ENCODE measurements at regions not wholly inside any gene's neighbourhood (a gene's known extent, or its start where the extent isn't known, plus 50 kb on each side); places are given as distances from the start of the nearest gene placed in this dataset.

DNA sequence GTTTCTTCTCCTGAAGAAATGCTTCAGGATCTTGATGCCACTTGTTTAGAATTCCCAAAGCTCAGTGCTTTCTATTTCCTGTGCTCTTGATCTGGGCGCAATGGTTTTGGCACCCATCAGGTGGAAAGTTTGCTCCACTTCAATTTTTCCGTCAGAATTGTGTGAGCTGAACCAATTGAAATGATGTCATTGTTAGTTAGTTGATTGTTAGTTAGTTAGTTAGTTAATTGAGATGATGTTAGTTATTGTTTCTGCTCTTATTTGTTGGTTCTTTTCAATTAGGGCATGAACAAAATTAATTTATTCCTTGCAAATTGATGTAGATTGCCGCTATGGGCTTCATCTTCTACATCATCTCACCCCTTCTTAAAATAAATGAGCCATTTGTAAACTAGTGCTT is 252.6 kb downstream of the BAMBI start:
- no peak for DNase-seq

DNA sequence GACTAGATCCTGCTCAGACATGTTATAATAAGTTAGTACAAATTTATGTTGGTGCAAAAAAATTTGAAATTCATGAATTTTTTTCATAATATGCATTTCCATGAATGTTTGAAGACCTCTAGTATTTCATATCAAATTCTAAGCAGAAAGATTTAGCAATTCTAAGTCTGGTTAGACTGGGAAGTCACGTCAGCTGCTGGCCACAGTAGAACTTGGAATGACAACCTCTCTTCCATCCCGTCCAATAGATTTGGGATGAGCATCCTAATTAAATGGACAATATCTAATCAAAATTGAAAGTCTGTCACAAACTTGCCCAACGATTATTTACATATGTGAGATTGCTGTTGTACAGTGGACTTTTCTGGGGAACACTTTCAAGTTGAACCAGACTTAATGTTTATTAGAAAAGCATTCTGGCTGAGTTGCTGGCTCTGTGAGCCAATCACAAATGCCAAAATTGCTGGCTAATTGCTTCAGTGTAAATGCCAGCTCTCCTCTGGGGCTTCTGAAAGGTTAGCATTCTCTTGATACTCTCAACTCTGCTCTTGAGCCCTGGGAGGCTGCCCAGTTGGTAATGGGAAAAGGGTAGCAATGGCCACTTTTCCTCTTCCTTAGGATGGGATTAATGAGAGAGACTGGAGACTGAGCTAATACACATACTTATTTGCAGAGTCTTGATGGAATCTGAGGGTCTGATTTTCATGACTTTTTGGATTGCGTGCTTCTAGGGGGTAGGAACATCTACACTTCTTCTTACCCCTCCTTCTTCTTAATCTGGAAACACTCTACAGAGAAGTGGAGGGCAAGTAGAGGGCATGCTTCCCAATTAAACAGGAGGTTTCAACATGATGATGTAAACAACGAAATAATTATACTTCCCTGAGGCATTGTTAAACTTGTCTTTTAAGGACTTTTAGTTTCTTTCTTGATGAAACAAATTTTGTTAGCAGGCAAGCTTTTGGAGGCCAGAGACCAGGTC is 253.5 kb downstream of the BAMBI start:
- no peak for DNase-seq

DNA sequence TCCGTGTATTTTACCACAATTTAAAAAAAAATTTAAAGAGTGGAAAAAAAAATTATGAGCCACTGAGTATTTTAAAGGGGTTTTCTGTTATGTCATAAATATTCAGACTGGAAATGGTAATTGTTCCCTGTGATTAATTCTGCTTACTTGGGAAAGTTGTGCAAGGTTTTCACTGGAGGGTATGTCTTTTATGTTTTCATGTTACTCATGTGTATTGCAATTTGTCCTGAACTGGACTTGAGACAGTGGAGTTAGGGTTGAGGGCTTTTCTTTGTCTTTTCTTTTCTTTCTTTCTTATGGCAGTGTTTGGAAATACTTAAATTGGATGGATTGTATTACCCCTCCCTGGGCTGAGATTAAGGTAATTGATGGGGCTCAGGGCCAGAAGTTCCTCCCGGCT is 257.7 kb downstream of the BAMBI start:
- no peak for DNase-seq

DNA sequence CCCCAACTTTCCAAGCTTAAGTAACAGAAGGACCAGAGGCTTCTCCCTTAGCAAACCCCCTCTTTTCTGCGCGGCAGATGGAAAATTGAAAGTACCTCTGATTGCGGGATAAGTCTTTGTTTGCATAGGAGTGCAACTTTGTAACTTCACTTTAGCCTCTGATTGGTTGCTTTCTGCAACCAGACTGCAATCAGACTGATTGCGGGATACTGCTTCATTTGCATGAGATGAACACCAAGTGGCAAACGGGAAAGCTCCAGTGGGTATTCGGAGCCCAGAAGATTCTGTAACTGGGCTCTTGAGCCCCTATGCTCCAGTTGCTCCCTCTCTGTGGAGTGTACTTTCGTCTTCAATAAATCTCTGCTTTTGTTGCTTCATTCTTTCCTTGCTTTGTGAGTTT is 260.6 kb downstream of the BAMBI start:
- DNase-seq: no peak

DNA sequence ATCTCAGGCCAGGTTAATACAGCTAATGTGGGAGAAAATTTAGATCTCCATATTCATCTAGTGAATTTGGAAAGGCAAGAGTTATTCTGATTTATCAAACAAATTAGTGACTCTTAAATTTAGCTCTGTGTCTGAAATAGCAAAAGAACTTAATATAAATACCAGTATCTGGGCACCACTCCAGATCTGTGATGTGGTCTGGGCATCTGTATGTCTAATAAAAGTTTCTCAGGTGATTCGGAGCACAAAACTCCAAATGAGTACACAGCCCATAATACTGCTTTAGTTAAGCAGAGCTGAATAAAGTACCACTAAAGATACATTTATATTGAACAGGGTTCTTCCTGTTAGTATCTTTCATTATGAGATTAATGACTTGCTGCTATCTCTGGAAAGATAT is 261.4 kb downstream of the BAMBI start:
- DNase-seq: peak; percentile 31

DNA sequence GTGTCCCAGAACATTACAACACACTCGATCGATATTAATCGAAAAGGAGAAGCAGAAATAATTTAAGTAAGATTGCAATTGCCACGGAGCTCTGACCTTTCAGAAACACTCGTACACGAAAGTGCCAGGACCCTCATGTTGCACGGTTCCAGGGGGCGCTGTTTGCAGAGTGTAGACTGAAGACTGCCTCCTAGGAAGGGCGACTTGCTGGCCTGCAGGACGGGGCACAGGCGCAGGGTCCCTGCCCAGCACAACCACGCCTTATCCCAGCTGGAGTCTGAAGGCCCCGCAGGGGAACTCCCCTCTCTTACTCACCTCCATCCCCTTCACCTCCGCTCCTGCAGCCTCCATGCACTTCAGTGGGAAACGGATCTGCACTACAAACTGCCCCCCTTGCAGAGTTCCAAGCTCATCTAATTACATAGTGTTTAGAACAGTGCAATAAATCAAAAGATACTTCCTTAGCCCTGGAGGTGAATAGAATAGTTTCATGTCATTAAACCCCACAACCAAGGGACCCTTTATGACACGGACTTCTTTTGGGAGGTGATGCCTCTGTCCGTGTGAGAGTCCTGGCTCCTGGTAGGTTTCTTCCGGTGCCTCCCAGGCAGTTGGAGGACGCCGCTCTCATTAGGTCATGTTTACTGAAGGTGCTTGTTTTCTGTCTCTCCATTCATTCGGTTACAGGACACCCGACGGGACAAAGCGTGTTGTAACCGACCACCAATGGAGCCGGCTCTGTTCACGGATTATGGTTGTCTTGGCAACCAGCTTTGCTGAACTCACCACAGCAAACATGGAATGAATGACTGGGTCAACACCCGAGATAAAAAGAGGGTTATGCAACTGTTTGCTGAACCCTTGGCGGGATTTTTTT is 262.2 kb downstream of the BAMBI start:
- peak; percentile 79 for DNase-seq

DNA sequence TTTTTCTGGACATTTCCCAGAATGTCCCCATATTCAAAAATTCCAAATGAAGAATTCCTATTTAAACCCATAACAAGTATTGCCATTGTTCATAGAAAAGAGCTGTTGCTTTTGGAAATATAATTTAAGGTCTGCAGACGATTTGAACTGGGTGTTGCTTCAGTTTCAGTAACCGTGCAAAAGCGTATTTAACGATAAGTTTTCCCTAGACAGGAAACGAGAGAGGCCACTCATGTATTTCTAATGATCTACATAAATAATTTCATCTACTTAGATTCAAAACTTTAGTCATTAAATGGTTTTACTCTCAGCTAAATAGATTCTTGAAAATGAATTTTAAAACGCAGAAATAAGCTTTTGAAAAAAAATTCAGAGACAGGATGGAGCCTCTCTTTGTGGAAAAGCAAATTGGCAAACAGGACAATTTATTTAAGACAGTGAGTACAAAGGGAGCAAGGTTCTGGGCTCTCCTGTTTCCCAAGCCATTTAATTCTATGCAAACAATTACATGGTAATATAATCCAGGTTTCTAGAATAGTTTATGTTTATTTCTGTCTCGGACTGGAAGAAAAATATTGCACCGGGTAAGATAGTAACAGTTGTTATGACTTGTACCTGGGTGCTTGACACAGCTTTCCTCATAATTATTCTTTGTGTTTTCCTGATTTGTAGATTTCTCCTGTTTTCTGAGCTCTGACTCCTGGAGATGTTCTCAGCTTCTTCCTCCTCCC is 263.0 kb downstream of the BAMBI start:
- DNase-seq: no peak

DNA sequence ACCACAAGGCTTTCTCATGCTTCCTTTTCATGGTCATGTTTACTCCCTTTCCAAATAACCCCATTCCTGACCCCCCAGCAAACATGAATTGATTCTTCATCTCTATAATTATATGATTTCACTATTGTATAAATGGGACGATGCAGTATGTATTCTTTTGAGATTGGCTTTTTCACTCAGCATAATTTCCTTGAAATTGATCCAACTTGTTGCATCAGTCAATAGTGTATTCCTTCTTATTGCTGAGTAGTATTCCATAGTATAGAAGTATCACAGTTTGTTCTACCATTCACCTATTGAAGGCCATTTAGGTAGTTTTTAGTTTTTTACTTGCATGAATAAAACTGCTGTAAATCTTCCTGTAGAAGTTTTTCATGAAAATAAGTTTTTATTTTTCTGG is 264.7 kb downstream of the BAMBI start:
- no peak for DNase-seq

DNA sequence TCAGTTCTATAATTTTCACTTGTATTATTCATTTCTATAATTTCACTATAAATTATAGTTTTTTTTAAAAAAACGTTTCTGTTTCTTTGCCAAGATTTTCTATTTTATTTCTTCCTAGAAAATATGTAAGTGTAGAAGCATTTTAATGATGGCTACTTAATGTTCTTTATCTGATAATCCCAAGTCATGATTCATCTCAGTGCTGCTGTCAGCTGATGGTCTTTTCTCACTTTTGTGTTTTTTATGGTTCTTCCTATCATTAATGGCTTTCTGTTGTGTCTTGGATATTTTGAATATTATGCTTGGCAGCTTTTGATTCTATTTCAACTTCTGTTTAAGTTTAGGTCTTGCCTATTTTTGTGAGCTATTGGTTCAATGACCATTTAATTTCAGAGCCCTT is 268.6 kb downstream of the BAMBI start:
- DNase-seq: peak; percentile 33

DNA sequence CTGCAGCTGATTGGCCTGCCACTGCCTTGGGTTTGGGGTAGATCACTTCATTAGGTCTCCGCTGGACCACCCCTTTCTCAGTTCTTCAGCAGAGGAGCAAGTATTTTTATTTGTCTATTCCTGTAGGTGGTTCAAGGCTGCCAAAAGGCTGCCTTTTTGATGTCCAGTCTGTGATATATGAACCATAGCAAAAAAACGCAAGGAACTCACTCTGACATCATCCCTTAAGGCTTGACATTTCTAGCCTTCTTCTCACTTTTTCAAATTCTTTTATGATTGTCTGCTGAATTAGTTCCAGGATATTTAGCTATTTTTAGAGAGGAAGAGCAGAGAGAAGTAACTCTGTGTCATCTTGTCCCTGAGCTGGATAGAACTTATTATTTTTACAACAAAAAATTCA is 269.2 kb downstream of the BAMBI start:
- DNase-seq: peak; percentile 90

DNA sequence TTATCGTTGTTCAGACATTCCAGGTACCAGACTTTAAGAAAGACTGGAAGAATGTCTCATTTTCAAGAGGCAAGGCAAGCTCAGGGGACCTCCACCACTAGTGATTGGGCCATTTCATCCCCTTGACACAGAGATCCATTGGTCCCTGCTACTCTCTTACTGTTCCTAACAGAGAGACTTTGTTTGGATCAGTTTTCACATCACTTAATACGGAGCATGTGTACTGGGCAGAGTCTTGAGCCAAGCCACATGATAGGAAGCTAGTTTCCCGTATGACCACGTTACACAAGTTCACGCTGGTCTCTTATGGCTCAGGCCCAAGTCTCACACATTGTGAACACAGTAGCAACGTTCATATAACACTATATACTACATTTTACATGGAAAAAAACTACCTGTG is 269.9 kb downstream of the BAMBI start:
- DNase-seq: peak; percentile 39

DNA sequence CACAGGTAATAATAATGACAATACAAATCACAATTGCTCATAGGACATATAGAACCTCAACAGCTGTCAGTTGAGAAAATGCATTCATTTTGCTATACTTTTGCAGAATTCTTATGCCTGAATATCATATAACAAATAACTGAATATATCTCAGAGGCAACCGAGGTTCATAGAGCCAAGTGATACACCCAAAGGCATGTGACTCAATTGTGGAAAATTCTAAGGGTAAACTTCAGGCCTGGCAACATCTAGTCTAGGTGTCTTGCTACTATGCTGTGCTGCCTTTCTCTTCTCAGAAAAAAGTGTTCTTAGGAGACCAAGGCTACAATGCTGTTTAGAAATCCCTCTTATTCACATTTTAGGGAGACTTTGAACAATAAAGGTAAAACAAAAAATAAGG is 270.7 kb downstream of the BAMBI start:
- no peak for DNase-seq

DNA sequence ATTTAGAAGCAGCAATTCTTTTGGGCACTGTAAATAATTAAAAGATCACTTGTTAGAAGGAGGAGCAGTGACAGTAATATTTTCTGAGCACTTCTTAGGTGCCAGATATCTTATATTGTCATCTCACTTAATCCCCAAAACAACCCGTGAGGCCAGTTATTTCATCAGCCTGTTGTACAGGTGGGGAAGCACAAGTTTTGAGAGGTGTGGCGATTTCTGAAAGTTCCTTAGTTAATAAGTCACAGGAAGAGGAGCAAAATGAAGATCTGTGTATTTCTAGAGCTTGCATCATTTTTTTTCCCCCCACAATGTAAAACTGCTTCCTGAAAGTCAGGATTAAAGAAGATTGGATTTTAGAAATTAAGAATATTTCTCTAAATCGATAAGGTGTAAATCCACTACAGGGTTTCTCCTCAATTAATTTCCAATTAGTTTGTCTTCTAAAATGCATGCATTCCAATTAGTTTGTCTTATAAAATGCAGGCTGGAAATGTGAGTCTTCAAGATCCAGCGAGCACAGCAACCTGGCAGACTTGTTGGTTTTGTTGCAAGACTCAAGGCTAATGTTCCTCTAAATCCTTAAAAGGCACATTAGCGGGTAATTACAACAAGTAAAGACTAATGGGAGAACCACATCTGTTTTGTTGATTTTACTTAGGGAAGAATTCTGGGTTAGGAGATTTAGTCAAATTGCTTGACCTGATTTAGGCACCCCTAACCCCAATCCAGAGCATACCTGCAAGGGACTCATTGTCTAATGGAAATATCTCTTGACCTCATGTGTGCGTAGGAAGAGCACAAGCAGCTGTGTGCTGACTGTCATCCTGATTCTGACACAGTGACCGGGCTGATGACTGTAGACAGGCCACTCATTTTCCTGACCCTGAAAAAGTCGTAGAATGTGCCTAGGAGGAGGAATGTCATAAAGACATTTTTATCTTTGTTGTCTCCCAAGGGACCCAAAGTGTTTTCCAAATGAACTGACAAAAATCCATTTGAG is 272.0 kb downstream of the BAMBI start:
- DNase-seq: peak; percentile 50

DNA sequence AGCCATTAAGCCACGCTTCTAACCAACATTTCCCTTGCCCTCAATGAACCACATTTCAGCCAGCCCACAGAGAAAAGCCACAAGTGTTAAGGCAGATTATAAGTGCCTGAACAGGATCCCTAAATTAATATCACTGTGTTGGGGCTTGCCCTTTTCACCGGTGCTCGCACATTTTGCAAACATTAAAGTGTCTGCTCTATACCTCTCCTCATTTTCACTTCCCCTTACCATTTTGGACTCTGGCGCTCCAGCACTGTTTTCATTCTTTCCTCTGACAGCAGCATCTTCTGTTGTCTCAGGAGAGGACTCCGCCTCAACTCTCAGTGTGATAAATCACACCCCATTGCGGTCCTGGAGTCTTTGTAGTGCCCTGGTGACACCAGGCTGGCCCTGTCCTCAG is 274.2 kb downstream of the BAMBI start:
- DNase-seq: no peak

DNA sequence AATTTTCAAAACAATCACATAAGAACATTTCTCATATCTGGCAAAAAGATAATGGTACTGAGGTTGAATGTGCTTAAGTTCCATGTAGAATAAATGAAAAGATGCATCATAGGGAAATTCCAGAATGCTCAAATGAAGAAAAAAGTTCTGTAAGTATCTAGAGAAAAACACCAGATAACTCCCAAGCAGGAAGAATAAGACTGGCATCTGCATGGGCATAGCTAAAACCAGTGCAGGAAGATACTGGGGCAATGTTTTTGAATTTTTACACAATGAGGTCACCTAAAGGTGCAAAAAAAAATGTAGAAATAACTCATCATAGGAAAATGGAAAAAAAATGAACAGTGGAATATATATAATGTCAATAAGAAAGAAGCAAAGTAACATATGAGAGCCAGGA is 275.2 kb downstream of the BAMBI start:
- DNase-seq: no peak

DNA sequence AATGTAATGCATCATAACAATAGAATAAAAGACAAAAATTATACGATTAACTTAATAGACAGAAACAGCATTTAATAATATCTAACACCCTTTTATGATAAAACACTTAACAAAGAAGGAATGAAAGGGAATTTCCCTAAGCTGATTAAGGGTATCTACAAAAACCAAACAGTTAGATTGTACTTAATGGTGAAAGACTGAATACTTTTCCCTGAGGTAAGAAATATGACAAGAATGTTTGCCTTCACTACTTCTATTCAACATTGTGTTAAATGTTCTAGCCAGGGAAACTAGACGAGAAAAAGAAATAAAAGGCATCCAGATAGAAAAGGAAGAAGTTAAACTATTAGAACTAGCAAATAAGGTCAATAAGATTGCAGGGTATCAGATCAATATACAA is 276.9 kb downstream of the BAMBI start:
- no peak for DNase-seq

DNA sequence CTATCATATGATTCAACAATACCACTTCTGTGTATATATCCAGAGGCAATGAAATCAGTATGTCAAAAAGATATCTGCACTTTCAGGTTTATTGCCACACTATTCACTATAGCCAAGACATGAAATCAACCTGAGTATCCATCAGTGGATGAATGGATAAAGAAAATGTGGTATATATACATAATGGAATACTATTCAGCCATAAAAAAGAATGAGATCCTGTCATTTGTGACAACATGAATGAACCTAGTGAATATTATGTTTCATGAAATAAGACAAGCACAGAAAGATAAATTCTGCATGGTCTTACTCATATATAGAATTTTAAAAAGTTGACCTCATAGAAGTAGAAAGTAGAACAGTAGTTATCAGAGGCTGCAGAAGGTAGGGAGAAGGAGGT is 281.1 kb downstream of the BAMBI start:
- DNase-seq: no peak

DNA sequence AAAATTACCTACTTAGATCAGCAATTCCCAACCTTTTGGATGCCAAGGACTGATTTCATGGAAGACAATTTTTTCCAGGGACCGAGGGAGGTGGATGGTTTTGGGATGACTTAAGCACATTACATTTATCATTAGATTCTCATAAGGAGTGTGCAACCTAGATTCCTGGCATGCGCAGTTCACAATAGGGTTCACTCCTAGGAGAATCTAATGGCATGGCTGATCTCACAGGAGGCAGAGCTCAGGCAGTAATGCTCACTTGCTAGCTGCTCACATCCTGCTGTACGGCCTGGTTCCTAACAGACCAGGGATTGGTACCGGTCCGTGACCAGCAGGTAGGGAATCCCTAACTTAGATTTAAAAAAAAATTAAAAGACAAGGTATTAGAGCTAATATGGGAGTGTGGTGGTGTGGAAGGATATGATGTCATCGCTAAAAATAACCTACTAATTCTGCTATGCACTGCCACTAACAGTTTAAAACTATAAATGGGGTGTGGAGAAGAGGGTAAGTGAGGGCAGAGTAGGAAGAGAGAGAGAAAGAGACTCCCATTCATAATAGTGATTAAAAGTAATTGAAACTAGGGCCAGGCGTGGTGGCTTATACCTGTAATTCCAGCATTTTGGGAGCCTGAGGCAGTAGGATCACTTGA is 282.7 kb downstream of the BAMBI start:
- DNase-seq: peak; percentile 14

DNA sequence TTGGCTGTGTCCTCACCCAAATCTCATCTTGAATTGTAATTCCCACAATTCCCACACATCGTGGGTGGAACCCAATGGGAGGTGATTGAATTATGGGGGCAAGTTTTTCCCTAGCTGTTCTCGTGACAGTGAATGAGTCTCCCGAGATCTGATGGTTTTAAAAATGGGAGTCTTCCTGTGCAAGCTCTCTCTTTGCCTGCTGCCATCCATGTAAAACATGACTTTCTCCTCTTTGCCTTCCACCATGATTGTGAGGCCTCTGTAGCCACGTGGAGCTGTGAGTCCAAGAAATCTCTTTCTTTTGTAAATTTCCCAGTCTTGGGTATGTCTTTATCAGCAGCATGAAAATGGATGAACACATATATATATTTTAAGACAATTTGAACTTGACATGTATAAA is 285.4 kb downstream of the BAMBI start:
- DNase-seq: no peak

DNA sequence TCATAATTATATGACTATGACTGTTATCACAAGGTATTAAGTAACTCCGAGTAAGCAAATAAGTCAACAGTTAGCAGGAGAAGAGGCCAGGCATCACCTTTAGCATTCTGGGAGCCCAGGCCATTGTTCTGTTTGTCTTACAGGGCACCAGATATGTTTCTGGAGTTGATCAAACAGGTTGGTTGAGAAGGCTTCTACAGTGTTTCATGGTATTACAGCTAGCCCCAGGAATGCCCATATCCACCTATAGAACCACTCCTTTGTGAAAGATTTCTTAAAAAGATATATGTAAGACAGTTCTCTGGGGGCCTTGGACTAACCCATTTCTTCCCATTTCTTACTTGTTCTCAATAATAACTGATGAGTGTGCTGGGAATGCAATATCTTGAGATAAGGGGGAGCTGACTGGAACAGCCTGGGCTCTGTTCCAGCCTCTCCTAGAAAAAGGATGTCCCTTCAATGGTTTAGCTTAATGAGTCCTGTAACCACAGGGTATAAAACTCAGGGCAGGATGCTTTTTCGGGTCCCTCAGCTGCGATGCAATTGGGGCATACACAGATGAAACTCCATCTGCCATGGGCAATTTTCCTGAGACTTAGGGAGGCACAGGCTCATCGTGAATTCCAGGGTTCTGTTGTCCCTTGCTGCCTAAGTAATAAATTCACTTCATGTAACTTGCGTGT is 286.4 kb downstream of the BAMBI start:
- DNase-seq: no peak

All from fibroblast of skin of scalp (primary cell).